Fibroblast of lung (primary cell): ENCODE measurements at regions not wholly inside any gene's neighbourhood (a gene's known extent, or its start where the extent isn't known, plus 50 kb on each side); places are given as distances from the start of the nearest gene placed in this dataset.
"Not testable (repeated sequence)": the region's sequence is repeated elsewhere in the genome, so short reads cannot be mapped to it uniquely, and the experiment has no call there.

ENCODE experiments used
- DNase-seq, 2 donors: peaks; one replicate each; pipeline versions ENCODE4 v3.0.0 to v3.0.0-alpha.2; 2010; ENCODE audit warnings: low read depth in 2 of 2
- H2AFZ ChIP-seq: 2 replicates; pipeline ENCODE4 v1.5.1; 2012; ENCODE audit warnings: low read length, control low read depth, inconsistent platforms
- H3K27ac ChIP-seq: 2 replicates; pipeline ENCODE4 v1.5.1; 2011; ENCODE audit warnings: low read length, control low read depth; ENCODE audit not compliant: insufficient read depth
- H3K27me3 ChIP-seq: 2 replicates; pipeline ENCODE4 v1.5.1; 2011; ENCODE audit warnings: mild to moderate bottlenecking, low read length; ENCODE audit not compliant: control insufficient read depth, insufficient read depth
- H3K36me3 ChIP-seq: 2 replicates; pipeline ENCODE4 v1.5.1; 2011; ENCODE audit warnings: low read length; ENCODE audit not compliant: control insufficient read depth, insufficient read depth
- H3K4me1 ChIP-seq: 2 replicates; pipeline ENCODE4 v1.5.1; 2011; ENCODE audit warnings: low read length; ENCODE audit not compliant: control insufficient read depth, insufficient read depth; ENCODE audit errors: extremely low read depth
- H3K4me2 ChIP-seq: 2 replicates; pipeline ENCODE4 v1.5.1; 2011; ENCODE audit warnings: low read length, control low read depth; ENCODE audit not compliant: insufficient read depth; ENCODE audit errors: extremely low read depth
- H3K4me3 ChIP-seq, 4 experiments: fragments of 200-600 bp in 1 of 4; sonication (generic) in 1 of 4; replicated peaks in 1 of 4; 2 replicates each; pipeline ENCODE4 v1.5.1; 2011 to 2016; ENCODE audit warnings: low read length in 4 of 4, low read depth in 3 of 4, mild to moderate bottlenecking in 3 of 4, control low read depth in 2 of 4, inconsistent platforms in 1 of 4, mixed read lengths in 1 of 4; ENCODE audit not compliant: insufficient read depth in 1 of 4; ENCODE audit errors: control extremely low read depth in 1 of 4
- H3K79me2 ChIP-seq: 2 replicates; pipeline ENCODE4 v1.5.1; 2012; ENCODE audit warnings: mild to moderate bottlenecking, low read length, inconsistent platforms; ENCODE audit not compliant: control insufficient read depth, insufficient read depth
- H3K9ac ChIP-seq: 2 replicates; pipeline ENCODE4 v1.5.1; 2011; ENCODE audit warnings: mild to moderate bottlenecking, low read length, control low read depth; ENCODE audit not compliant: insufficient read depth
- H3K9me3 ChIP-seq: 2 replicates; pipeline ENCODE4 v1.5.1; 2012; ENCODE audit warnings: low read depth, low read length; ENCODE audit not compliant: control insufficient read depth, insufficient read depth
- H4K20me1 ChIP-seq: 2 replicates; pipeline ENCODE4 v1.5.1; 2011; ENCODE audit warnings: low read length; ENCODE audit not compliant: control insufficient read depth, insufficient read depth; ENCODE audit errors: extremely low read depth
- EZH2 ChIP-seq: IDR thresholded peaks from 2 replicates; pipeline ENCODE4 v1.5.1; 2012; ENCODE audit warnings: low read length, control low read depth, mild to moderate bottlenecking; ENCODE audit errors: missing control alignments
- TF ChIP-seq, protein P1 (sequence below), 2 donors: IDR thresholded peaks in 1 of 2; conservative IDR thresholded peaks in 1 of 2; 1 replicate in 1 of 2; 2 replicates in 1 of 2; pipeline ENCODE4 v1.5.1; 2011 to 2012; ENCODE audit warnings: low read length in 2 of 2, control low read depth in 1 of 2, inconsistent platforms in 1 of 2, low read depth in 1 of 2, mild to moderate bottlenecking in 1 of 2

DNA sequence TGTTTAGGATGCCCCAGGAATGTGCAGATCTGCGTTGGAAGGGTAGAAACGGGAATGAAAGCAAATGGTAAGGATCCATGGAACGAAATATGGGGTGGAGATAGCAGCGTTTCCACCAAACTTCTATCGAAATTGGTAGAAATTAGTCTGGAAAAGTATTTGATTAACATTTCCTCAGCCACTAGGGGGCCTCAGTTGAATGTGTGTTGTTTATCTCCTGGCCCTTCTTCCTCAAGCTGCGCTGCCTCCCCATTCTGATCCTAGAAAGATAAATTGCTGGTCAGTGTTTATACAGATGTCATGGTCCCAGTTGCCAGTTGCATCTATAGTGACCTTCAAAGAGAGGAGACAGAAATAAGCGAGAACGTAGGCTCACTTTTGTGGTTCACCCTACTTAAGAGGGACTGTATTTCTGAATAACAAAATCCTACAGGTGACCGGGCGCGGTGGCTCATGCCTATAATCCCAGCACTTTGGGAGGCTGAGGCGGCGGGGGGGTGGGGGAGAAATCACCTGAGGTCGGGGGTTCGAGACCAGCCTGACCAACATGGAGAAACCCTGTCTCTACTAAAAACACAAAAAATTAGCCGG, 457.1 kb downstream of the SQOR start:
- H3K4me3 ChIP-seq: no peak overlapping the region
- peak; percentile 1 to 47 for DNase-seq
- H3K27me3 ChIP-seq: no peaks in the 10 kb centered on the region
- no peak overlapping the region for H2AFZ ChIP-seq
- TF ChIP-seq, protein P1, sequence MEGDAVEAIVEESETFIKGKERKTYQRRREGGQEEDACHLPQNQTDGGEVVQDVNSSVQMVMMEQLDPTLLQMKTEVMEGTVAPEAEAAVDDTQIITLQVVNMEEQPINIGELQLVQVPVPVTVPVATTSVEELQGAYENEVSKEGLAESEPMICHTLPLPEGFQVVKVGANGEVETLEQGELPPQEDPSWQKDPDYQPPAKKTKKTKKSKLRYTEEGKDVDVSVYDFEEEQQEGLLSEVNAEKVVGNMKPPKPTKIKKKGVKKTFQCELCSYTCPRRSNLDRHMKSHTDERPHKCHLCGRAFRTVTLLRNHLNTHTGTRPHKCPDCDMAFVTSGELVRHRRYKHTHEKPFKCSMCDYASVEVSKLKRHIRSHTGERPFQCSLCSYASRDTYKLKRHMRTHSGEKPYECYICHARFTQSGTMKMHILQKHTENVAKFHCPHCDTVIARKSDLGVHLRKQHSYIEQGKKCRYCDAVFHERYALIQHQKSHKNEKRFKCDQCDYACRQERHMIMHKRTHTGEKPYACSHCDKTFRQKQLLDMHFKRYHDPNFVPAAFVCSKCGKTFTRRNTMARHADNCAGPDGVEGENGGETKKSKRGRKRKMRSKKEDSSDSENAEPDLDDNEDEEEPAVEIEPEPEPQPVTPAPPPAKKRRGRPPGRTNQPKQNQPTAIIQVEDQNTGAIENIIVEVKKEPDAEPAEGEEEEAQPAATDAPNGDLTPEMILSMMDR (conservative IDR thresholded peaks at IDR 0.05 in 1 of 2, IDR thresholded peaks at IDR 0.05 in 1 of 2; ENCODE audit: low read depth in 1 of 2, low read length in 2 of 2): peak; percentile 50 to 58
- no peak for TF ChIP-seq EZH2
- H3K9ac ChIP-seq: no peak overlapping the region
- H3K4me2 ChIP-seq: no peak overlapping the region
- no peaks in the 10 kb centered on the region for H4K20me1 ChIP-seq
- no peaks in the 10 kb centered on the region for H3K36me3 ChIP-seq
- no peaks in the 10 kb centered on the region for H3K79me2 ChIP-seq
- no peaks in the 10 kb centered on the region for H3K4me1 ChIP-seq
- no peaks in the 10 kb centered on the region for H3K9me3 ChIP-seq
- H3K27ac ChIP-seq: no peak overlapping the region

DNA sequence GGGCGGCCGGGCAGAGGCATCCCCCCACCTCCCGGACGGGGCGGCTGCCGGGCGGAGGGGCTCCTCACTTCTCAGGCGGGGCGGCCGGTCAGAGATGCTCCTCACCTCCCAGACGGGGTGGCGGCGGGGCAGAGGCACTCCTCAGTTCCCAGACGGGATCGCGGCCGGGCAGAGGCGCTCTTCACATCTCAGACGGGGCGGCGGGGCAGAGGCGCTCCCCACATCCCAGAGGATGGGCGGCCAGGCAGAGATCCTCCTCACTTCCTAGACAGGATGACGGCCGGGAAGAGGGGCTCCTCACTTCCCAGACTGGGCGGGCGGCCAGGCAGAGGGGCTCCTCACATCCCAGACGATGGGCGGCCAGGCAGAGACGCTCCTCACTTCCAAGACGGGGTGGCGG, 463.2 kb downstream of the SQOR start:
- H3K4me3 ChIP-seq, H3K27ac ChIP-seq, H3K36me3 ChIP-seq, H3K27me3 ChIP-seq, H2AFZ ChIP-seq, H3K4me1 ChIP-seq, H4K20me1 ChIP-seq, H3K9me3 ChIP-seq, H3K9ac ChIP-seq, DNase-seq, H3K79me2 ChIP-seq, H3K4me2 ChIP-seq: not testable (repeated sequence)

- no peaks in the 10 kb centered on the region for H3K4me1 ChIP-seq
- H3K4me3 ChIP-seq: no peak overlapping the region
- DNase-seq: no peak
- H3K9ac ChIP-seq: no peak overlapping the region
- TF ChIP-seq, protein P1 (conservative IDR thresholded peaks at IDR 0.05 in 1 of 2, IDR thresholded peaks at IDR 0.05 in 1 of 2; ENCODE audit: low read depth in 1 of 2, low read length in 2 of 2): no peak
- TF ChIP-seq EZH2: no peak
- H2AFZ ChIP-seq: no peak overlapping the region
- no peaks in the 10 kb centered on the region for H3K36me3 ChIP-seq
- H3K27ac ChIP-seq: no peak overlapping the region
- no peaks in the 10 kb centered on the region for H4K20me1 ChIP-seq
- H3K9me3 ChIP-seq: no peaks in the 10 kb centered on the region
- no peaks in the 10 kb centered on the region for H3K27me3 ChIP-seq
- no peaks in the 10 kb centered on the region for H3K79me2 ChIP-seq
- H3K4me2 ChIP-seq: no peak overlapping the region
Measured at GRCh38 chr15:46110755-46111154, 475.9 kb downstream of the SQOR start.
